ENCODE measurements at regions not wholly inside any gene's neighbourhood (a gene's known extent, or its start where the extent isn't known, plus 50 kb on each side); places are given as distances from the start of the nearest gene placed in this dataset.

- no peak overlapping the region for H3K27ac ChIP-seq (ENCODE audit: low read length)
- no peaks in the 10 kb centered on the region for H3K36me3 ChIP-seq (ENCODE audit: control insufficient read depth, insufficient read depth, low read length)
- H3K4me3 ChIP-seq (ENCODE audit: low read length) = no peak overlapping the region
- no peaks in the 10 kb centered on the region for H3K9me3 ChIP-seq (replicated peaks; ENCODE audit: control insufficient read depth, low read depth, low read length)
- no CpG with 5 or more reads among the region's 4 CpGs for WGBS (ENCODE audit: insufficient coverage)
- H3K27me3 ChIP-seq (ENCODE audit: control insufficient read depth, insufficient read depth, low read length) = no peaks in the 10 kb centered on the region
- no peaks in the 10 kb centered on the region for H3K4me1 ChIP-seq (ENCODE audit: control insufficient read depth, insufficient read depth, low read length)
- DNase-seq = peak; percentile 28
Observed at GRCh38 chr7:120028636-120029035, 244.3 kb upstream of the KCND2 start.

DNA sequence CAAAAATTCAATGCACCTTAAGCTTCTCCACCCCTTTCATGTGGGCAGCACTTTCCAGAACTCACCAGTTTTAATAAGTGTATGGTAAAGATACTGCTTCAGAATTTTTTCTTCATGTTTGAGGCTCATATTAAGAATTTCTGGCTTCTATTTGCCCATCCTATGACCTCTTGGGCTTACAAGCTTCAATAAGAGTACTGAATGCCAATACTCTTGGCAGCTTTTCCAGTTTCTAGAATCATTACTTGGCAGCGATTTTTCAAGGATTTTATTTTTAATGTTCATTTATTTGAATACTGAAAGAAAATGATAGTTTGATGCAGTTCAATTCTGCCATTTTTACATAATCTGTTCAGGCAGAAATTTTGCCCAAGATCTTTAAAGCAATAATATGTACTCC is 242.1 kb upstream of the KCND2 start:
- Histone ChIP-seq H3K9me3 (replicated peaks; ENCODE audit: control insufficient read depth, low read depth, low read length) (no peaks in the 10 kb centered on the region), H3K27me3 (ENCODE audit: control insufficient read depth, insufficient read depth, low read length) (no peaks in the 10 kb centered on the region), H3K4me3 (ENCODE audit: low read length) (no peak overlapping the region), H3K36me3 (ENCODE audit: control insufficient read depth, insufficient read depth, low read length) (no peaks in the 10 kb centered on the region), H3K27ac (ENCODE audit: low read length) (no peak overlapping the region), H3K4me1 (ENCODE audit: control insufficient read depth, insufficient read depth, low read length) (no peaks in the 10 kb centered on the region)
- peak; percentile 43 for DNase-seq
- no CpG with 5 or more reads among the region's 1 CpG for WGBS (ENCODE audit: insufficient coverage)

GRCh38 chr7:120033114-120033513 is 239.9 kb upstream of the KCND2 start:
- no peaks in the 10 kb centered on the region for H3K36me3 ChIP-seq (ENCODE audit: control insufficient read depth, insufficient read depth, low read length)
- no peaks in the 10 kb centered on the region for H3K27me3 ChIP-seq (ENCODE audit: control insufficient read depth, insufficient read depth, low read length)
- peak; percentile 6 for DNase-seq
- no peak overlapping the region for H3K27ac ChIP-seq (ENCODE audit: low read length)
- H3K9me3 ChIP-seq (replicated peaks; ENCODE audit: control insufficient read depth, low read depth, low read length) = no peaks in the 10 kb centered on the region
- H3K4me3 ChIP-seq (ENCODE audit: low read length) = no peak overlapping the region
- 83% methylated on average over 1 of the region's 2 CpGs for WGBS (ENCODE audit: insufficient coverage)
- no peaks in the 10 kb centered on the region for H3K4me1 ChIP-seq (ENCODE audit: control insufficient read depth, insufficient read depth, low read length)

DNA sequence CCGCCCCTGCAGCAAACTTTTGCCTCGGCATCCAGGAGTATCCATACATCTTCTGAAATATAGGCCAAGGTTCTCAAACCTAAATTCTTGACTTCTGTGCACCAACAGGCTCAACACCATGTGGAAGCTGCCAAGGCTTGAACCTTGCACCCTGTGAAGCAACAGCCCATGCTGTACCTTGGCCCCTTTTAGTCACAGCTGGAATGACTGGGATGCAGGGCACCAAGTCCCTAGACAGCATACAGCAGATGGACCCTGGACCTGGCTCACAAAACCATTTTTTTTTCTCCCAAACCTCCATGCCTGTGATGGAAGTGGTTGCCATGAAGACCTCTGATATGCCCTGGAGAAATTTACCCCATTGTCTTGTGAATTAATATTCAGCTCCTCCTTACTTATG is 233.8 kb upstream of the KCND2 start:
- no peaks in the 10 kb centered on the region for H3K36me3 ChIP-seq (ENCODE audit: control insufficient read depth, insufficient read depth, low read length)
- no peak overlapping the region for H3K4me3 ChIP-seq (ENCODE audit: low read length)
- H3K9me3 ChIP-seq (replicated peaks; ENCODE audit: control insufficient read depth, low read depth, low read length) = no peaks in the 10 kb centered on the region
- 87% methylated on average over 2 of the region's 2 CpGs for WGBS (ENCODE audit: insufficient coverage)
- no peak overlapping the region for H3K27ac ChIP-seq (ENCODE audit: low read length)
- no peaks in the 10 kb centered on the region for H3K27me3 ChIP-seq (ENCODE audit: control insufficient read depth, insufficient read depth, low read length)
- no peak for DNase-seq
- H3K4me1 ChIP-seq (ENCODE audit: control insufficient read depth, insufficient read depth, low read length) = no peaks in the 10 kb centered on the region

DNA sequence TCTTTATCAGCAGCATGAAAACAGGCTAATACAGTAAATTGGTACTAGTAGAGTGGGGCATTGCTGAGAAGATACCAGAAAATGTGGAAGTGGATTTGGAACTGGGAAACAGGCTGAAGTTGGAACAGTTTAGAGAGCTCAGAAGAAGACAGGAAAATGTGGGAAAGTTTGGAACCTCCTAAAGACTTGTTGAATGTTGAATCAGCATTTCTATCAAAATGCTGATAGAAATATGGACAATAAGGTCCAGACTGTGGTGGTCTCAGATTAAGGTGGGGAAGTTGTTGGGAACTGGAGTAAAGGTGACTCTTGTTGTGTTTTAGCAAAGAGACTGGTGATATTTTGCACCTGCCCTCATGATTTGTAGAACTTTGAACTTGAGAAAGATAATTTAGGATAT is 231.2 kb upstream of the KCND2 start:
- no peak for DNase-seq
- Histone ChIP-seq H3K4me3 (ENCODE audit: low read length) (no peak overlapping the region), H3K36me3 (ENCODE audit: control insufficient read depth, insufficient read depth, low read length) (no peaks in the 10 kb centered on the region)

DNA sequence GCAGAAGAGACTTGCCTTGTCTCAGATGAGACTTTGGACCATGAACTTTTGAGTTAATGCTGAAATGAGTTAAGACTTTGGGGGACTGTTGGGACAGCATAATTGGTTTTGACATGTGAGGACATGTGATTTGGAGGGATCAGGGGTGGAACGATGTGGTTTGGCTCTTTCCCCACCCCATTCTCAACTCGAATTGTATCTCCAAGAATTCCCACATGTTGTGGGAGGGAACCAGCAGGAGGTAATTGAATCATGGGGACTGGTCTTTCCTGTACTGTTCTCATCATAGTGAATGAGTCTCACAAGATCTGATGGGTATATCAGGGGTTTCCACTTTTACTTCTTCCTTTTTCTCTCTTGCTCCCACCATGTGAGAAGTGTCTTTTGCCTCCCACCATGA is 229.7 kb upstream of the KCND2 start:
- H3K4me1 ChIP-seq (ENCODE audit: control insufficient read depth, insufficient read depth, low read length) = no peaks in the 10 kb centered on the region
- DNase-seq = no peak
- no CpG with 5 or more reads among the region's 2 CpGs for WGBS (ENCODE audit: insufficient coverage)
- H3K27me3 ChIP-seq (ENCODE audit: control insufficient read depth, insufficient read depth, low read length) = no peaks in the 10 kb centered on the region
- no peaks in the 10 kb centered on the region for H3K9me3 ChIP-seq (replicated peaks; ENCODE audit: control insufficient read depth, low read depth, low read length)
- H3K4me3 ChIP-seq (ENCODE audit: low read length) = no peak overlapping the region
- H3K27ac ChIP-seq (ENCODE audit: low read length) = no peak overlapping the region
- H3K36me3 ChIP-seq (ENCODE audit: control insufficient read depth, insufficient read depth, low read length) = no peaks in the 10 kb centered on the region

More for the DNA sequence above, 231.2 kb upstream of the KCND2 start:
- Histone ChIP-seq H3K9me3 (replicated peaks; ENCODE audit: control insufficient read depth, low read depth, low read length) (no peaks in the 10 kb centered on the region), H3K27ac (ENCODE audit: low read length) (no peak overlapping the region), H3K4me1 (ENCODE audit: control insufficient read depth, insufficient read depth, low read length) (no peaks in the 10 kb centered on the region), H3K27me3 (ENCODE audit: control insufficient read depth, insufficient read depth, low read length) (no peaks in the 10 kb centered on the region)

- no peaks in the 10 kb centered on the region for H3K27me3 ChIP-seq (ENCODE audit: control insufficient read depth, insufficient read depth, low read length)
- H3K4me3 ChIP-seq (ENCODE audit: low read length) = no peak overlapping the region
- no peaks in the 10 kb centered on the region for H3K9me3 ChIP-seq (replicated peaks; ENCODE audit: control insufficient read depth, low read depth, low read length)
- H3K27ac ChIP-seq (ENCODE audit: low read length) = no peak overlapping the region
- peak; percentile 67 for DNase-seq
- H3K4me1 ChIP-seq (ENCODE audit: control insufficient read depth, insufficient read depth, low read length) = no peaks in the 10 kb centered on the region
- WGBS (ENCODE audit: insufficient coverage) = 44% methylated on average over 6 of the region's 9 CpGs
- no peaks in the 10 kb centered on the region for H3K36me3 ChIP-seq (ENCODE audit: control insufficient read depth, insufficient read depth, low read length)
Observed at GRCh38 chr7:120052884-120053382, 220.0 kb upstream of the KCND2 start.

GRCh38 chr7:120053390-120053961 is 219.5 kb upstream of the KCND2 start:
- H3K36me3 ChIP-seq (ENCODE audit: control insufficient read depth, insufficient read depth, low read length) = no peaks in the 10 kb centered on the region
- WGBS (ENCODE audit: insufficient coverage) = no CpG with 5 or more reads among the region's 5 CpGs
- DNase-seq = peak; percentile 65
- H3K27me3 ChIP-seq (ENCODE audit: control insufficient read depth, insufficient read depth, low read length) = no peaks in the 10 kb centered on the region
- no peaks in the 10 kb centered on the region for H3K4me1 ChIP-seq (ENCODE audit: control insufficient read depth, insufficient read depth, low read length)
- no peaks in the 10 kb centered on the region for H3K9me3 ChIP-seq (replicated peaks; ENCODE audit: control insufficient read depth, low read depth, low read length)
- H3K27ac ChIP-seq (ENCODE audit: low read length) = no peak overlapping the region
- H3K4me3 ChIP-seq (ENCODE audit: low read length) = no peak overlapping the region

DNA sequence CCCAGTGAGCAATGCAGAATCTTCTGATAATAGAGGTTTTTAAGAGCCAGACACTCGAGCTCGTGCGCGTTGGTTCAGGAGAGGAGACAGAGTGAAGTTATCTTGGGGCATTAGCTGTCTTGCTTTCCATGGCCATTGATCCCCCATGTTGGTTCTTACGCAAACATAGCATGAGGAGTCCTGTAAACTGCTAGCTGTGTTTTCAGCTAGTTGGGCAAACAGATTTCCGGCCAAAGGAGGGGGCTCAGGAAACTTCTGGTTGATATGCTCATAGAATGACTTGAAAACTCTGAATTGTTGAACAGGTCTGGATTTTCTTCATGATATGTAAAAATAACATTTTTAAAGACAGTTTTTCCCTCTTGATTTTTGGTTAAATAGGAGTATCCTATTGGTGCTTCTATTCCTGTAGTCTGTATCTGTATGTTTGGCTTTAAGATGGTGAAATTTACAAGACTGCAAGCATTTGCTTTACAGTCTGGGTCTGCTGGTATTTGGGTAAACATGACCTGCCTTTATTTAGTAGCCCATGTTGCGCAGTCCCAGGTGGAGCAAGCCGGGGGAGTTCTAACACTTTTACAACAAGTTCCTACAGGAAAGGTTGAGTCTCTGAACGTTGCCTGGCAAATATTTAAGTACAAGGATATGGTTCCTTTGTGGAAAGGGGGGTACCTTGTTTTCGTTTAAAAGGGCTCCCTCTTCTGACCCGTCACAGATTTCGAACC is 218.4 kb upstream of the KCND2 start:
- DNase-seq = no peak
- Histone ChIP-seq H3K4me1 (ENCODE audit: control insufficient read depth, insufficient read depth, low read length) (no peaks in the 10 kb centered on the region), H3K27me3 (ENCODE audit: control insufficient read depth, insufficient read depth, low read length) (no peaks in the 10 kb centered on the region), H3K27ac (ENCODE audit: low read length) (no peak overlapping the region), H3K36me3 (ENCODE audit: control insufficient read depth, insufficient read depth, low read length) (no peaks in the 10 kb centered on the region), H3K9me3 (replicated peaks; ENCODE audit: control insufficient read depth, low read depth, low read length) (no peaks in the 10 kb centered on the region), H3K4me3 (ENCODE audit: low read length) (no peak overlapping the region)
- 92% methylated on average over 5 of the region's 12 CpGs for WGBS (ENCODE audit: insufficient coverage)

- no peaks in the 10 kb centered on the region for H3K36me3 ChIP-seq (ENCODE audit: control insufficient read depth, insufficient read depth, low read length)
- H3K27ac ChIP-seq (ENCODE audit: low read length) = no peak overlapping the region
- H3K4me3 ChIP-seq (ENCODE audit: low read length) = no peak overlapping the region
- H3K27me3 ChIP-seq (ENCODE audit: control insufficient read depth, insufficient read depth, low read length) = no peaks in the 10 kb centered on the region
- H3K4me1 ChIP-seq (ENCODE audit: control insufficient read depth, insufficient read depth, low read length) = no peaks in the 10 kb centered on the region
- WGBS (ENCODE audit: insufficient coverage) = 86% methylated on average over 1 of the region's 4 CpGs
- no peak for DNase-seq
- H3K9me3 ChIP-seq (replicated peaks; ENCODE audit: control insufficient read depth, low read depth, low read length) = no peaks in the 10 kb centered on the region
Observed at GRCh38 chr7:120055300-120055699, 217.7 kb upstream of the KCND2 start.
